SK-N-SH (cell line): ENCODE measurements at regions not wholly inside any gene's neighbourhood (a gene's known extent, or its start where the extent isn't known, plus 50 kb on each side); places are given as distances from the start of the nearest gene placed in this dataset.

Source experiments
- CHD2 ChIP-seq: fragments of 150-350 bp; IDR thresholded peaks from 2 replicates; pipeline ENCODE4 v1.6.1; 2018; ENCODE audit warnings: low read length; ENCODE audit not compliant: partially characterized antibody
- EZH2phosphoT487 ChIP-seq: fragments of 200-600 bp; sonication (generic); IDR thresholded peaks from 2 replicates; pipeline ENCODE4 v1.6.1; 2017; ENCODE audit warnings: low read depth, mixed run types, mild to moderate bottlenecking, antibody characterized with exemption, moderate library complexity, borderline replicate concordance
- RAD21 ChIP-seq: IDR thresholded peaks from 2 replicates; pipeline ENCODE4 v1.6.1; 2012; ENCODE audit warnings: mild to moderate bottlenecking, low read length
- TAF1 ChIP-seq: IDR thresholded peaks from 2 replicates; pipeline ENCODE4 v1.6.1; 2012; ENCODE audit warnings: low read depth, mild to moderate bottlenecking, low read length, moderate library complexity, borderline replicate concordance
- TF ChIP-seq, protein P1 (sequence below): IDR thresholded peaks from 2 replicates; pipeline ENCODE4 v1.6.1; 2012; ENCODE audit warnings: mild to moderate bottlenecking, low read depth, low read length, moderate library complexity
- TF ChIP-seq, protein P2 (sequence below): fragments of 200-600 bp; sonication (generic); IDR thresholded peaks from 2 replicates; pipeline ENCODE4 v1.6.1; 2017; ENCODE audit warnings: antibody characterized with exemption, mild to moderate bottlenecking, moderate library complexity

DNA sequence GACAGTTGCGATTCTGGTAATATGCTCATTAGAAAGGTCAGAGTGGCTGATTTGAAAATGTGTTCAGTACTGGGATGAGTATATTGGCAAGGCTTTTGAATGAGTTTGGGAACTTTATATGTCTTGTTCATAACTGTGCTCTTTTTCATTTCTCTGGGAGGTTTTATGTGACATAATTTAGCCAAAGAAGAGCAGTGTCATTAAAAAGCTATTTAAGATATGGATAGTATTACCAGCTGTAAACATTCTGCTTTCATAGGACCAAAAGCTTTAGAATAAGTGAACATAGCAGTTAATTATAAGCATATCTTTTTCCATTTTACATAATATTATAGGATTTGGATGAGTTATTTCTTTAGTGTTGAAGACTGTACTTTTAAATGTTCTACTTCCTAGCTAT lies 260.4 kb downstream of the TTC6 start:
- no peak for TF ChIP-seq TAF1
- TF ChIP-seq, protein P1, sequence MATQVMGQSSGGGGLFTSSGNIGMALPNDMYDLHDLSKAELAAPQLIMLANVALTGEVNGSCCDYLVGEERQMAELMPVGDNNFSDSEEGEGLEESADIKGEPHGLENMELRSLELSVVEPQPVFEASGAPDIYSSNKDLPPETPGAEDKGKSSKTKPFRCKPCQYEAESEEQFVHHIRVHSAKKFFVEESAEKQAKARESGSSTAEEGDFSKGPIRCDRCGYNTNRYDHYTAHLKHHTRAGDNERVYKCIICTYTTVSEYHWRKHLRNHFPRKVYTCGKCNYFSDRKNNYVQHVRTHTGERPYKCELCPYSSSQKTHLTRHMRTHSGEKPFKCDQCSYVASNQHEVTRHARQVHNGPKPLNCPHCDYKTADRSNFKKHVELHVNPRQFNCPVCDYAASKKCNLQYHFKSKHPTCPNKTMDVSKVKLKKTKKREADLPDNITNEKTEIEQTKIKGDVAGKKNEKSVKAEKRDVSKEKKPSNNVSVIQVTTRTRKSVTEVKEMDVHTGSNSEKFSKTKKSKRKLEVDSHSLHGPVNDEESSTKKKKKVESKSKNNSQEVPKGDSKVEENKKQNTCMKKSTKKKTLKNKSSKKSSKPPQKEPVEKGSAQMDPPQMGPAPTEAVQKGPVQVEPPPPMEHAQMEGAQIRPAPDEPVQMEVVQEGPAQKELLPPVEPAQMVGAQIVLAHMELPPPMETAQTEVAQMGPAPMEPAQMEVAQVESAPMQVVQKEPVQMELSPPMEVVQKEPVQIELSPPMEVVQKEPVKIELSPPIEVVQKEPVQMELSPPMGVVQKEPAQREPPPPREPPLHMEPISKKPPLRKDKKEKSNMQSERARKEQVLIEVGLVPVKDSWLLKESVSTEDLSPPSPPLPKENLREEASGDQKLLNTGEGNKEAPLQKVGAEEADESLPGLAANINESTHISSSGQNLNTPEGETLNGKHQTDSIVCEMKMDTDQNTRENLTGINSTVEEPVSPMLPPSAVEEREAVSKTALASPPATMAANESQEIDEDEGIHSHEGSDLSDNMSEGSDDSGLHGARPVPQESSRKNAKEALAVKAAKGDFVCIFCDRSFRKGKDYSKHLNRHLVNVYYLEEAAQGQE: no peak
- TF ChIP-seq CHD2: no peak
- TF ChIP-seq, protein P2, sequence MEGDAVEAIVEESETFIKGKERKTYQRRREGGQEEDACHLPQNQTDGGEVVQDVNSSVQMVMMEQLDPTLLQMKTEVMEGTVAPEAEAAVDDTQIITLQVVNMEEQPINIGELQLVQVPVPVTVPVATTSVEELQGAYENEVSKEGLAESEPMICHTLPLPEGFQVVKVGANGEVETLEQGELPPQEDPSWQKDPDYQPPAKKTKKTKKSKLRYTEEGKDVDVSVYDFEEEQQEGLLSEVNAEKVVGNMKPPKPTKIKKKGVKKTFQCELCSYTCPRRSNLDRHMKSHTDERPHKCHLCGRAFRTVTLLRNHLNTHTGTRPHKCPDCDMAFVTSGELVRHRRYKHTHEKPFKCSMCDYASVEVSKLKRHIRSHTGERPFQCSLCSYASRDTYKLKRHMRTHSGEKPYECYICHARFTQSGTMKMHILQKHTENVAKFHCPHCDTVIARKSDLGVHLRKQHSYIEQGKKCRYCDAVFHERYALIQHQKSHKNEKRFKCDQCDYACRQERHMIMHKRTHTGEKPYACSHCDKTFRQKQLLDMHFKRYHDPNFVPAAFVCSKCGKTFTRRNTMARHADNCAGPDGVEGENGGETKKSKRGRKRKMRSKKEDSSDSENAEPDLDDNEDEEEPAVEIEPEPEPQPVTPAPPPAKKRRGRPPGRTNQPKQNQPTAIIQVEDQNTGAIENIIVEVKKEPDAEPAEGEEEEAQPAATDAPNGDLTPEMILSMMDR: no peak
- TF ChIP-seq RAD21: no peak
- no peak for TF ChIP-seq EZH2phosphoT487
